ENCODE measurements at regions not wholly inside any gene's neighbourhood (a gene's known extent, or its start where the extent isn't known, plus 50 kb on each side); places are given as distances from the start of the nearest gene placed in this dataset.

GRCh38 chr4:123930996-123931395, 534.4 kb downstream of the SPRY1 start:
- TF ChIP-seq POLR2A (IDR thresholded peaks at IDR 0.05; ENCODE audit: low read depth, low read length): no peak
- TF ChIP-seq POLR2AphosphoS5 (IDR thresholded peaks at IDR 0.05; ENCODE audit: low read depth, low read length): no peak

All from GM12892 (cell line).